Central memory CD8-positive, alpha-beta T cell (primary cell): ENCODE measurements at regions not wholly inside any gene's neighbourhood (a gene's known extent, or its start where the extent isn't known, plus 50 kb on each side); places are given as distances from the start of the nearest gene placed in this dataset.

Source experiments
- ATAC-seq: fragments of 150-1000 bp; cut with Tn5 transposase; replicated peaks from 2 replicates; pipeline ENCODE4 v1.10.0; 2022; ENCODE audit warnings: mild to moderate bottlenecking, moderate FRiP score, moderate number of reproducible peaks; ENCODE audit not compliant: poor library complexity, severe bottlenecking; ENCODE audit errors: extremely low read depth
- DNase-seq, 2 donors: peaks; one replicate each; pipeline ENCODE4 v3.0.0; 2021; ENCODE audit warnings: low spot score in 2 of 2
- H3K27ac Mint-ChIP-seq: one replicate; pipeline ENCODE4 v1.8.0; 2022; ENCODE audit warnings: low read depth, mild to moderate bottlenecking, moderate library complexity, mixed read lengths
- H3K27me3 Mint-ChIP-seq: one replicate; pipeline ENCODE4 v1.8.0; 2022; ENCODE audit warnings: mixed read lengths
- H3K36me3 Mint-ChIP-seq: one replicate; pipeline ENCODE4 v1.8.0; 2022; ENCODE audit warnings: mild to moderate bottlenecking, moderate library complexity, mixed read lengths; ENCODE audit not compliant: insufficient read depth
- H3K4me1 Mint-ChIP-seq: one replicate; pipeline ENCODE4 v1.8.0; 2022; ENCODE audit warnings: mixed read lengths
- H3K4me3 Mint-ChIP-seq: one replicate; pipeline ENCODE4 v1.8.0; 2022; ENCODE audit warnings: mild to moderate bottlenecking, moderate library complexity, mixed read lengths
- H3K9me3 Mint-ChIP-seq: one replicate; pipeline ENCODE4 v1.8.0; 2022; ENCODE audit warnings: mixed read lengths

GRCh38 chr14:41130274-41130673, 476.4 kb upstream of the LRFN5 start:
- Mint-ChIP-seq H3K4me3 (no peak overlapping the region), H3K27ac (no peak overlapping the region), H3K27me3 (no peaks in the 10 kb centered on the region), H3K9me3 (no peaks in the 10 kb centered on the region), H3K4me1 (no peaks in the 10 kb centered on the region), H3K36me3 (no peaks in the 10 kb centered on the region)
- no peak for DNase-seq
- no peak for ATAC-seq

- Mint-ChIP-seq H3K27ac (no peak overlapping the region), H3K4me3 (no peak overlapping the region), H3K4me1 (no peaks in the 10 kb centered on the region), H3K27me3 (no peaks in the 10 kb centered on the region), H3K36me3 (no peaks in the 10 kb centered on the region), H3K9me3 (peaks cover 12% of the 10 kb centered on the region)
- DNase-seq (no peak), ATAC-seq (no peak)
Measured at GRCh38 chr14:41120402-41120801, 486.3 kb upstream of the LRFN5 start.

- Mint-ChIP-seq H3K4me3 (no peak overlapping the region), H3K27ac (no peak overlapping the region), H3K4me1 (no peaks in the 10 kb centered on the region), H3K36me3 (no peaks in the 10 kb centered on the region), H3K27me3 (no peaks in the 10 kb centered on the region), H3K9me3 (peaks cover 27% of the 10 kb centered on the region)
- DNase-seq (no peak), ATAC-seq (no peak)
Measured at GRCh38 chr14:41096131-41096530, 510.5 kb upstream of the LRFN5 start.

- no peaks in the 10 kb centered on the region for H3K27me3 Mint-ChIP-seq
- no peak for ATAC-seq
- no peaks in the 10 kb centered on the region for H3K36me3 Mint-ChIP-seq
- no peaks in the 10 kb centered on the region for H3K4me1 Mint-ChIP-seq
- no peak overlapping the region for H3K27ac Mint-ChIP-seq
- no peak overlapping the region for H3K4me3 Mint-ChIP-seq
- DNase-seq: no peak
- peaks cover 17% of the 10 kb centered on the region for H3K9me3 Mint-ChIP-seq
Measured at GRCh38 chr14:41087056-41087455, 519.6 kb upstream of the LRFN5 start.

GRCh38 chr14:41073544-41073943, 533.1 kb upstream of the LRFN5 start:
- peaks cover 12% of the 10 kb centered on the region for H3K9me3 Mint-ChIP-seq
- ATAC-seq (no peak), DNase-seq (no peak)
- no peaks in the 10 kb centered on the region for H3K4me1 Mint-ChIP-seq
- no peaks in the 10 kb centered on the region for H3K27me3 Mint-ChIP-seq
- H3K27ac Mint-ChIP-seq: no peak overlapping the region
- H3K4me3 Mint-ChIP-seq: no peak overlapping the region
- no peaks in the 10 kb centered on the region for H3K36me3 Mint-ChIP-seq

- Mint-ChIP-seq H3K4me3 (no peak overlapping the region), H3K27me3 (no peaks in the 10 kb centered on the region), H3K4me1 (no peaks in the 10 kb centered on the region), H3K9me3 (peaks cover 12% of the 10 kb centered on the region), H3K36me3 (no peaks in the 10 kb centered on the region), H3K27ac (no peak overlapping the region)
- DNase-seq (no peak), ATAC-seq (no peak)
Measured at GRCh38 chr14:41072776-41073175, 533.9 kb upstream of the LRFN5 start.

- no peak overlapping the region for H3K4me3 Mint-ChIP-seq
- H3K27me3 Mint-ChIP-seq: no peaks in the 10 kb centered on the region
- ATAC-seq (no peak), DNase-seq (no peak)
- H3K27ac Mint-ChIP-seq: no peak overlapping the region
- H3K9me3 Mint-ChIP-seq: peaks cover 8% of the 10 kb centered on the region
- no peaks in the 10 kb centered on the region for H3K4me1 Mint-ChIP-seq
- H3K36me3 Mint-ChIP-seq: no peaks in the 10 kb centered on the region
Measured at GRCh38 chr14:41071351-41071750, 535.3 kb upstream of the LRFN5 start.

GRCh38 chr14:41062826-41063225, 543.9 kb upstream of the LRFN5 start:
- Mint-ChIP-seq H3K9me3 (peaks cover 5% of the 10 kb centered on the region), H3K27ac (no peak overlapping the region), H3K4me3 (no peak overlapping the region), H3K4me1 (no peaks in the 10 kb centered on the region), H3K27me3 (no peaks in the 10 kb centered on the region), H3K36me3 (no peaks in the 10 kb centered on the region)
- ATAC-seq (no peak), DNase-seq (no peak)

- peaks cover 1% of the 10 kb centered on the region for H3K36me3 Mint-ChIP-seq
- no peak overlapping the region for H3K27ac Mint-ChIP-seq
- H3K9me3 Mint-ChIP-seq: peaks cover 5% of the 10 kb centered on the region
- H3K4me3 Mint-ChIP-seq: no peak overlapping the region
- ATAC-seq: no peak
- no peaks in the 10 kb centered on the region for H3K27me3 Mint-ChIP-seq
- DNase-seq: no peak
- H3K4me1 Mint-ChIP-seq: no peaks in the 10 kb centered on the region
Measured at GRCh38 chr14:41055589-41055988, 551.1 kb upstream of the LRFN5 start.

- H3K27ac Mint-ChIP-seq: no peak overlapping the region
- peaks cover 1% of the 10 kb centered on the region for H3K36me3 Mint-ChIP-seq
- no peaks in the 10 kb centered on the region for H3K9me3 Mint-ChIP-seq
- no peaks in the 10 kb centered on the region for H3K27me3 Mint-ChIP-seq
- H3K4me3 Mint-ChIP-seq: no peak overlapping the region
- H3K4me1 Mint-ChIP-seq: no peaks in the 10 kb centered on the region
- DNase-seq (no peak), ATAC-seq (no peak)
Measured at GRCh38 chr14:41051801-41052200, 554.9 kb upstream of the LRFN5 start.

GRCh38 chr14:41047763-41048162, 558.9 kb upstream of the LRFN5 start:
- no peak for DNase-seq
- no peak overlapping the region for H3K27ac Mint-ChIP-seq
- peaks cover 1% of the 10 kb centered on the region for H3K36me3 Mint-ChIP-seq
- H3K4me1 Mint-ChIP-seq: no peaks in the 10 kb centered on the region
- no peak overlapping the region for H3K4me3 Mint-ChIP-seq
- no peaks in the 10 kb centered on the region for H3K27me3 Mint-ChIP-seq
- peaks cover 5% of the 10 kb centered on the region for H3K9me3 Mint-ChIP-seq
- no peak for ATAC-seq

GRCh38 chr14:41037388-41037787, 569.3 kb upstream of the LRFN5 start:
- Mint-ChIP-seq H3K4me3 (no peak overlapping the region), H3K9me3 (peaks cover 5% of the 10 kb centered on the region), H3K36me3 (peaks cover 2% of the 10 kb centered on the region), H3K4me1 (no peaks in the 10 kb centered on the region), H3K27me3 (no peaks in the 10 kb centered on the region), H3K27ac (no peak overlapping the region)
- no peak for DNase-seq
- no peak for ATAC-seq

GRCh38 chr14:41034969-41035368, 571.7 kb upstream of the LRFN5 start:
- no peak overlapping the region for H3K27ac Mint-ChIP-seq
- H3K9me3 Mint-ChIP-seq: peaks cover 11% of the 10 kb centered on the region
- DNase-seq: no peak

GRCh38 chr14:41022932-41023331, 583.7 kb upstream of the LRFN5 start:
- Mint-ChIP-seq H3K36me3 (no peaks in the 10 kb centered on the region), H3K4me3 (no peak overlapping the region), H3K9me3 (peaks cover 15% of the 10 kb centered on the region), H3K27me3 (no peaks in the 10 kb centered on the region), H3K4me1 (no peaks in the 10 kb centered on the region), H3K27ac (no peak overlapping the region)
- no peak for DNase-seq
- ATAC-seq: no peak

More at GRCh38 chr14:41034969-41035368, 571.7 kb upstream of the LRFN5 start:
- H3K4me3 Mint-ChIP-seq: no peak overlapping the region
- H3K36me3 Mint-ChIP-seq: peaks cover 2% of the 10 kb centered on the region
- no peaks in the 10 kb centered on the region for H3K27me3 Mint-ChIP-seq
- H3K4me1 Mint-ChIP-seq: no peaks in the 10 kb centered on the region
- no peak for ATAC-seq
